SK-N-SH treated with all-trans-retinoic acid at 6 μM for 48 hours (cell line): ENCODE measurements at regions not wholly inside any gene's neighbourhood (a gene's known extent, or its start where the extent isn't known, plus 50 kb on each side); places are given as distances from the start of the nearest gene placed in this dataset.

Experiments
- ATAC-seq: fragments of 200-7000 bp; cut with Tn5 transposase; 3 replicates; pipeline ENCODE4 v1.9.1; 2020; ENCODE audit warnings: mild to moderate bottlenecking, moderate library complexity
- ARNTL ChIP-seq: fragments of 450-650 bp; formaldehyde crosslinking; IDR thresholded peaks from 2 replicates; pipeline ENCODE4 v1.5.0; 2020; ENCODE audit warnings: low read depth, mild to moderate bottlenecking, moderate library complexity, borderline replicate concordance
- BACH2 ChIP-seq: fragments of 250-450 bp; sonication (Bioruptor Pico); IDR thresholded peaks from 2 replicates; pipeline ENCODE4 v1.9.0; 2021; ENCODE audit warnings: mild to moderate bottlenecking, borderline replicate concordance
- CSDC2 ChIP-seq: fragments of 250-450 bp; sonication (Bioruptor Pico); IDR thresholded peaks from 2 replicates; pipeline ENCODE4 v1.5.0; 2020; ENCODE audit warnings: mild to moderate bottlenecking, moderate library complexity
- GLIS3 ChIP-seq: fragments of 250-450 bp; sonication (Bioruptor Pico); IDR thresholded peaks from 2 replicates; pipeline ENCODE4 v1.5.0; 2020; ENCODE audit warnings: mild to moderate bottlenecking, moderate library complexity
- ISL1 ChIP-seq: fragments of 250-450 bp; sonication (Bioruptor Pico); IDR thresholded peaks from 2 replicates; pipeline ENCODE4 v2.1.2; 2022; ENCODE audit warnings: mild to moderate bottlenecking, moderate library complexity
- PPARA ChIP-seq: fragments of 250-450 bp; sonication (Bioruptor Pico); IDR thresholded peaks from 2 replicates; pipeline ENCODE4 v1.5.0; 2020; ENCODE audit warnings: mild to moderate bottlenecking, borderline replicate concordance
- RARB ChIP-seq: fragments of 250-450 bp; sonication (Bioruptor Pico); IDR thresholded peaks from 2 replicates; pipeline ENCODE4 v1.8.0; 2021; ENCODE audit warnings: mild to moderate bottlenecking, moderate library complexity
- SNAI2 ChIP-seq: fragments of 250-450 bp; sonication (Bioruptor Pico); IDR thresholded peaks from 2 replicates; pipeline ENCODE4 v1.5.0; 2020; ENCODE audit warnings: mild to moderate bottlenecking, moderate library complexity
- TOX ChIP-seq: fragments of 250-450 bp; sonication (Bioruptor Pico); IDR thresholded peaks from 2 replicates; pipeline ENCODE4 v1.8.0; 2021; ENCODE audit warnings: mild to moderate bottlenecking, moderate library complexity, borderline replicate concordance
- ZC3H10 ChIP-seq: fragments of 250-450 bp; sonication (Bioruptor Pico); IDR thresholded peaks from 2 replicates; pipeline ENCODE4 v1.5.1; 2021; ENCODE audit warnings: mild to moderate bottlenecking, moderate library complexity
- ZFP3 ChIP-seq: fragments of 250-450 bp; sonication (Bioruptor Pico); IDR thresholded peaks from 2 replicates; pipeline ENCODE4 v1.5.0; 2020; ENCODE audit warnings: mild to moderate bottlenecking, moderate library complexity
- ZFP30 ChIP-seq: fragments of 450-650 bp; formaldehyde crosslinking; IDR thresholded peaks from 2 replicates; pipeline ENCODE4 v1.5.0; 2022; ENCODE audit warnings: mild to moderate bottlenecking, moderate library complexity
- ZNF70 ChIP-seq: fragments of 450-650 bp; formaldehyde crosslinking; IDR thresholded peaks from 2 replicates; pipeline ENCODE4 v1.5.0; 2020; ENCODE audit warnings: mild to moderate bottlenecking, moderate library complexity
- ZNF8 ChIP-seq: fragments of 450-650 bp; formaldehyde crosslinking; IDR thresholded peaks from 2 replicates; pipeline ENCODE4 v1.5.0; 2020; ENCODE audit warnings: mild to moderate bottlenecking, moderate library complexity
- TF ChIP-seq, protein P1 (sequence below): fragments of 250-450 bp; sonication (Bioruptor Pico); IDR thresholded peaks from 2 replicates; pipeline ENCODE4 v1.8.0; 2020; ENCODE audit warnings: mild to moderate bottlenecking, moderate library complexity, borderline replicate concordance
- TF ChIP-seq, protein P2 (sequence below): fragments of 250-450 bp; sonication (Bioruptor Pico); IDR thresholded peaks from 2 replicates; pipeline ENCODE4 v1.5.1; 2021; ENCODE audit warnings: mild to moderate bottlenecking, moderate library complexity
- TF ChIP-seq, protein P3 (sequence below): fragments of 250-450 bp; sonication (Bioruptor Pico); IDR thresholded peaks from 2 replicates; pipeline ENCODE4 v1.5.1; 2020; ENCODE audit warnings: low read depth, mild to moderate bottlenecking, moderate library complexity
- TF ChIP-seq, protein P4 (sequence below): fragments of 250-450 bp; sonication (Bioruptor Pico); IDR thresholded peaks from 2 replicates; pipeline ENCODE4 v1.8.0; 2021; ENCODE audit warnings: low read depth, mild to moderate bottlenecking, moderate library complexity, borderline replicate concordance
- TF ChIP-seq, protein P5 (sequence below): fragments of 250-450 bp; sonication (Bioruptor Pico); IDR thresholded peaks from 2 replicates; pipeline ENCODE4 v1.5.0; 2020; ENCODE audit warnings: mild to moderate bottlenecking, moderate library complexity

DNA sequence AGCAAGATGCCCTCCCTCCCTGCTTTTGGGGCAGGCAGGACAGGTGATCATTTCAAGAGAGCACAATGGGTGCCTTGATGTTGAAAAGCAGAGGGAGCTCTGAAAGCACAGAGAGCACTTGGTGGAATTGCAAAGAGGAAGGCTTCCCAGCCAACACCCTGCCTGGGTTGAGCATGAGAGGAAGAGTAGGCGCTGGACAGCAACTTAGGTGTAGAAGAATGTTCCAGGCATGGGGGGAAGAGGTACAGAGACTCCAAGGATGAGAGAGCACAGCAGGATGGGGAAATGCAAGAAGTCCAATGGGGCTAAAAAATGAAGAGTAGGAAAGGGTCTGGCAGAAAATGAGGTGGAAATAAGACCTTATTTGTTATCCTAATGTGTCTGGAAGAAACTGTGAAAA is 144.8 kb downstream of the TRIM36 start:
- ATAC-seq, result no peak
- no peak for TF ChIP-seq ZNF8
- TF ChIP-seq, protein P1, sequence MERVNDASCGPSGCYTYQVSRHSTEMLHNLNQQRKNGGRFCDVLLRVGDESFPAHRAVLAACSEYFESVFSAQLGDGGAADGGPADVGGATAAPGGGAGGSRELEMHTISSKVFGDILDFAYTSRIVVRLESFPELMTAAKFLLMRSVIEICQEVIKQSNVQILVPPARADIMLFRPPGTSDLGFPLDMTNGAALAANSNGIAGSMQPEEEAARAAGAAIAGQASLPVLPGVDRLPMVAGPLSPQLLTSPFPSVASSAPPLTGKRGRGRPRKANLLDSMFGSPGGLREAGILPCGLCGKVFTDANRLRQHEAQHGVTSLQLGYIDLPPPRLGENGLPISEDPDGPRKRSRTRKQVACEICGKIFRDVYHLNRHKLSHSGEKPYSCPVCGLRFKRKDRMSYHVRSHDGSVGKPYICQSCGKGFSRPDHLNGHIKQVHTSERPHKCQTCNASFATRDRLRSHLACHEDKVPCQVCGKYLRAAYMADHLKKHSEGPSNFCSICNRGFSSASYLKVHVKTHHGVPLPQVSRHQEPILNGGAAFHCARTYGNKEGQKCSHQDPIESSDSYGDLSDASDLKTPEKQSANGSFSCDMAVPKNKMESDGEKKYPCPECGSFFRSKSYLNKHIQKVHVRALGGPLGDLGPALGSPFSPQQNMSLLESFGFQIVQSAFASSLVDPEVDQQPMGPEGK, result no peak
- no peak for TF ChIP-seq ZFP30
- TF ChIP-seq ZC3H10 (CRISPR knock-in tag), result no peak
- TF ChIP-seq ZFP3 (CRISPR knock-in tag), result no peak
- no peak for TF ChIP-seq ISL1 (CRISPR knock-in tag)
- TF ChIP-seq, protein P2, sequence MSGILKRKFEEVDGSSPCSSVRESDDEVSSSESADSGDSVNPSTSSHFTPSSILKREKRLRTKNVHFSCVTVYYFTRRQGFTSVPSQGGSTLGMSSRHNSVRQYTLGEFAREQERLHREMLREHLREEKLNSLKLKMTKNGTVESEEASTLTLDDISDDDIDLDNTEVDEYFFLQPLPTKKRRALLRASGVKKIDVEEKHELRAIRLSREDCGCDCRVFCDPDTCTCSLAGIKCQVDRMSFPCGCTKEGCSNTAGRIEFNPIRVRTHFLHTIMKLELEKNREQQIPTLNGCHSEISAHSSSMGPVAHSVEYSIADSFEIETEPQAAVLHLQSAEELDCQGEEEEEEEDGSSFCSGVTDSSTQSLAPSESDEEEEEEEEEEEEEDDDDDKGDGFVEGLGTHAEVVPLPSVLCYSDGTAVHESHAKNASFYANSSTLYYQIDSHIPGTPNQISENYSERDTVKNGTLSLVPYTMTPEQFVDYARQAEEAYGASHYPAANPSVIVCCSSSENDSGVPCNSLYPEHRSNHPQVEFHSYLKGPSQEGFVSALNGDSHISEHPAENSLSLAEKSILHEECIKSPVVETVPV (CRISPR knock-in tag), result no peak
- no peak for TF ChIP-seq CSDC2
- TF ChIP-seq, protein P3, sequence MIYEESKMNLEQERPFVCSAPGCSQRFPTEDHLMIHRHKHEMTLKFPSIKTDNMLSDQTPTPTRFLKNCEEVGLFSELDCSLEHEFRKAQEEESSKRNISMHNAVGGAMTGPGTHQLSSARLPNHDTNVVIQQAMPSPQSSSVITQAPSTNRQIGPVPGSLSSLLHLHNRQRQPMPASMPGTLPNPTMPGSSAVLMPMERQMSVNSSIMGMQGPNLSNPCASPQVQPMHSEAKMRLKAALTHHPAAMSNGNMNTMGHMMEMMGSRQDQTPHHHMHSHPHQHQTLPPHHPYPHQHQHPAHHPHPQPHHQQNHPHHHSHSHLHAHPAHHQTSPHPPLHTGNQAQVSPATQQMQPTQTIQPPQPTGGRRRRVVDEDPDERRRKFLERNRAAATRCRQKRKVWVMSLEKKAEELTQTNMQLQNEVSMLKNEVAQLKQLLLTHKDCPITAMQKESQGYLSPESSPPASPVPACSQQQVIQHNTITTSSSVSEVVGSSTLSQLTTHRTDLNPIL (CRISPR knock-in tag), result no peak
- TF ChIP-seq, protein P4, sequence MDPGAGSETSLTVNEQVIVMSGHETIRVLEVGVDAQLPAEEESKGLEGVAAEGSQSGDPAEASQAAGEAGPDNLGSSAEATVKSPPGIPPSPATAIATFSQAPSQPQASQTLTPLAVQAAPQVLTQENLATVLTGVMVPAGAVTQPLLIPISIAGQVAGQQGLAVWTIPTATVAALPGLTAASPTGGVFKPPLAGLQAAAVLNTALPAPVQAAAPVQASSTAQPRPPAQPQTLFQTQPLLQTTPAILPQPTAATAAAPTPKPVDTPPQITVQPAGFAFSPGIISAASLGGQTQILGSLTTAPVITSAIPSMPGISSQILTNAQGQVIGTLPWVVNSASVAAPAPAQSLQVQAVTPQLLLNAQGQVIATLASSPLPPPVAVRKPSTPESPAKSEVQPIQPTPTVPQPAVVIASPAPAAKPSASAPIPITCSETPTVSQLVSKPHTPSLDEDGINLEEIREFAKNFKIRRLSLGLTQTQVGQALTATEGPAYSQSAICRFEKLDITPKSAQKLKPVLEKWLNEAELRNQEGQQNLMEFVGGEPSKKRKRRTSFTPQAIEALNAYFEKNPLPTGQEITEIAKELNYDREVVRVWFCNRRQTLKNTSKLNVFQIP (CRISPR knock-in tag), result no peak
- no peak for TF ChIP-seq ZNF70 (CRISPR knock-in tag)
- TF ChIP-seq, protein P5, sequence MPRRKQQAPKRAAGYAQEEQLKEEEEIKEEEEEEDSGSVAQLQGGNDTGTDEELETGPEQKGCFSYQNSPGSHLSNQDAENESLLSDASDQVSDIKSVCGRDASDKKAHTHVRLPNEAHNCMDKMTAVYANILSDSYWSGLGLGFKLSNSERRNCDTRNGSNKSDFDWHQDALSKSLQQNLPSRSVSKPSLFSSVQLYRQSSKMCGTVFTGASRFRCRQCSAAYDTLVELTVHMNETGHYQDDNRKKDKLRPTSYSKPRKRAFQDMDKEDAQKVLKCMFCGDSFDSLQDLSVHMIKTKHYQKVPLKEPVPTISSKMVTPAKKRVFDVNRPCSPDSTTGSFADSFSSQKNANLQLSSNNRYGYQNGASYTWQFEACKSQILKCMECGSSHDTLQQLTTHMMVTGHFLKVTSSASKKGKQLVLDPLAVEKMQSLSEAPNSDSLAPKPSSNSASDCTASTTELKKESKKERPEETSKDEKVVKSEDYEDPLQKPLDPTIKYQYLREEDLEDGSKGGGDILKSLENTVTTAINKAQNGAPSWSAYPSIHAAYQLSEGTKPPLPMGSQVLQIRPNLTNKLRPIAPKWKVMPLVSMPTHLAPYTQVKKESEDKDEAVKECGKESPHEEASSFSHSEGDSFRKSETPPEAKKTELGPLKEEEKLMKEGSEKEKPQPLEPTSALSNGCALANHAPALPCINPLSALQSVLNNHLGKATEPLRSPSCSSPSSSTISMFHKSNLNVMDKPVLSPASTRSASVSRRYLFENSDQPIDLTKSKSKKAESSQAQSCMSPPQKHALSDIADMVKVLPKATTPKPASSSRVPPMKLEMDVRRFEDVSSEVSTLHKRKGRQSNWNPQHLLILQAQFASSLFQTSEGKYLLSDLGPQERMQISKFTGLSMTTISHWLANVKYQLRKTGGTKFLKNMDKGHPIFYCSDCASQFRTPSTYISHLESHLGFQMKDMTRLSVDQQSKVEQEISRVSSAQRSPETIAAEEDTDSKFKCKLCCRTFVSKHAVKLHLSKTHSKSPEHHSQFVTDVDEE (CRISPR knock-in tag), result no peak
- no peak for TF ChIP-seq ARNTL (CRISPR knock-in tag)
- TF ChIP-seq RARB (CRISPR knock-in tag), result no peak
- TF ChIP-seq BACH2 (CRISPR knock-in tag), result no peak
- no peak for TF ChIP-seq GLIS3
- TF ChIP-seq SNAI2 (CRISPR knock-in tag), result no peak
- no peak for TF ChIP-seq TOX

DNA sequence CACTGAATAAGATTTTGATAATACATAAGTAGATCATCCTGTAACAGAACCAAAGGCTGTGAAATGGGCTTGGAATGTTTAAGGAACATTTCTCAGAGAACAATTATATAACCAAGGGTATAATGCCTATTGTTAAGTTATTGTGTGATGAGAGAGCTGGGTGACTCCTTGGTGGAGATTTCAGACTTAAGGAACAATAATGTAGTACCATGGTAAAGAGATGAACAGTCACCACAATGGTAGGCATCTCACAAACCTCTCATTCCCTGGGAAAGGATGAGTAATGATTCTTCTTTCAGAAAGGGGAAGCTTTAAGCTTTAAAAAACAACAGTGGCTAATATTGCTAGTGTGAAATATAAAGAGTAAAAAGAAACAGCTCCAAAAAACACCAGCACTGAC is 147.4 kb downstream of the TRIM36 start:
- no peak for TF ChIP-seq BACH2 (CRISPR knock-in tag)
- TF ChIP-seq ISL1 (CRISPR knock-in tag), result no peak
- TF ChIP-seq, protein P1, result no peak
- TF ChIP-seq, protein P2 (CRISPR knock-in tag), result no peak
- TF ChIP-seq PPARA (CRISPR knock-in tag), result no peak
- ATAC-seq, result no peak
